ENCODE measurements at regions not wholly inside any gene's neighbourhood (a gene's known extent, or its start where the extent isn't known, plus 50 kb on each side); places are given as distances from the start of the nearest gene placed in this dataset.
A peak's percentile ranks its signal among the peaks of the same experiment; 100 is the strongest.
"Not testable (repeated sequence)": the region's sequence is repeated elsewhere in the genome, so short reads cannot be mapped to it uniquely, and the experiment has no call there.

- DNase-seq: peak in 1 of 5 donors; percentile 57
Measured at GRCh38 chr15:62649793-62650420, 392.6 kb upstream of the TPM1 start.

GRCh38 chr15:62653122-62653521, 389.4 kb upstream of the TPM1 start:
- no peak for DNase-seq

DNA sequence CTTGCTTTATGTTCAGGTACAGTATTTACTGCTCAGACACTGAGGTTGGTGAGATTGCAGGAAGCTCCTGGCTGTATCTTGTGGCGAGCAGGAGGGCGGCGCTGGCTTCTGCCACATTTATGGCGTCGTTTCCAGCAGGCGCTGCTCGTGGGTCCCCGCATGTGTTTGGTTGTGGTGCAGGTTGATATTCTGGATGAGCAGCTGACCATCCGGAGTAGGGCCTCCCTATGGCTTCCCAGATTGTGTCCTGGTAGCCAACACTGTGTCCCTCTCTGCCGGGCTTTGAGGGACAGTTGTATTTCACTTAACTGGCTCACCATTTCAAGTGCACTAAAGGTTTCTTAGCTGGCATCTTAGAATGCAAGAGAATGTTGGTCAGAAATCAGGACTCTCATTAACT, 386.5 kb upstream of the TPM1 start:
- DNase-seq: no peak

DNA sequence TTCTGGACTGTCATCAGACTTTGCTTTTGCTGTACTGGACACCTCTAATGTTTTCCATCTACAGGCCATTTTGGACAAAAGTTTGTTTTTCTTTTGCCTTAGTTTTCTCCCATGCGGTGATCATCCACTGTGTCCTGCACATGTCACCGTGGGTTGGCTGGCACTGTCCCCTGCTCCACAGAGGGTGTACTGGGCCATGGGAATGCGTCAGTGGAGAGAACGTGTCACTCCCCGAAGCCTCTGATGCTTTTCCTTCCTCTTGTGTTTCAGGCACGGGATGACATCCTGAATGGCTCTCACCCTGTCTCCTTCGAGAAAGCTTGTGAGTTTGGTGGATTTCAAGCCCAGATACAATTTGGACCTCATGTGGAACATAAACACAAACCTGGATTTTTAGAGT, 385.0 kb upstream of the TPM1 start:
- DNase-seq: not testable (repeated sequence)

DNA sequence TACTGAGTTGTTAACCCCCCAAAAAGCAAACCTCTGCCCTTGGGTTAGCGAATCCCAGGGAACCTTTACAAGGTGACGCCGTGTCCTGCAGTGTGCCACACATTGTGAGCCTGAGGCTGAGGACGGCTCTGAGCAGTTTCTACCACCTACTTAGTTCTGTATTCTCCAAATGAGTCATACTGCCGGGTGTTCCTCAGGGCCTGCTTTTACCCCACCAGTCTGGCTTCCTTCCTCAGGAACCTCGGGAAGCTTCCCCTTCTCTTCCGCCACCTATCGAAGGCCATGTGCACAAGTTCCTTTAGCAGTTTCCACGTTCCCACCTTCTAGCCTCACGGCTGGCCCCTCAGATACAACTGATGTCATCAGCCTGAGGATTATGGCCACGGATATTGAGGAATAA, 384.0 kb upstream of the TPM1 start:
- peak in 1 of 5 donors; percentile 31 for DNase-seq

GRCh38 chr15:62663547-62663946, 379.0 kb upstream of the TPM1 start:
- no peak for DNase-seq

- no peak for DNase-seq
Measured at GRCh38 chr15:62665449-62665848, 377.1 kb upstream of the TPM1 start.

DNA sequence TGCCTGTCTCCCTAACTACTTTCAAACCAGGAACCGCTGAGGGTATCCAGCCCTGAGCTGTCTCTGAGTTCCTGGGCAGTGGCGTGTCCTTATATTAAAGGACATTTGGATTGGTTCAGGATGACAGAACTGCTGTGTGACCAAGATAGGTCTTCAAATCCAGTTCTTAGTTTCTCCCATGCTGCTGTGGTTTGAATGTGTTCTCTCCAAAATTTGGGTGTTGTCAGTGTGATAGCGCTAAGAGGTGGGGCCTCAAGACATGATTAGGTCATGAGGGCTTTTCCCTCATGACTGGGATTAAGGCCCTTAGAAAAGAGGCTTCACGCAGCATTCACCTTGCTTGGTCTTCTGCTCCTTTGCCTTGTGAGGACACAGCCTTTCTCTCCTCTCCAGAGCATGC, 376.5 kb upstream of the TPM1 start:
- no peak for DNase-seq

DNA sequence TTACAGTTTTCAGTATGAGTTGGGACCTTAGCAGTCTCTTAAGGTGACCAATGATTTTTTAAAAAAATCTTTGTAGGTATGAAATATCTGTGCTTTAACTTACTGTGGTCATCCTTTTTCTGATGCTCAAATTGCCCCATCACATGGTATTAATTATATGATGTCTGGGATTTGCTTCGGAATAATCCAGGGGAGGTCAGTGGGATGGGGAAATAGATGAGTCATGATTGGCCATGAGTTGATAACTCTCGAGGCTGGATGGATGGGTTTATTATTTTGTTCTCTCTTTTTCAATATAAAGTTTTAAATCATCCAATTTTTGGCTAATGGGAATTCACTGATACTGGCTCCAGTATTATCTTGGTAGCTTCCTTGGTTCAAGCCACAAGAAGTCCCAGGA, 370.3 kb upstream of the TPM1 start:
- DNase-seq: no peak

DNA sequence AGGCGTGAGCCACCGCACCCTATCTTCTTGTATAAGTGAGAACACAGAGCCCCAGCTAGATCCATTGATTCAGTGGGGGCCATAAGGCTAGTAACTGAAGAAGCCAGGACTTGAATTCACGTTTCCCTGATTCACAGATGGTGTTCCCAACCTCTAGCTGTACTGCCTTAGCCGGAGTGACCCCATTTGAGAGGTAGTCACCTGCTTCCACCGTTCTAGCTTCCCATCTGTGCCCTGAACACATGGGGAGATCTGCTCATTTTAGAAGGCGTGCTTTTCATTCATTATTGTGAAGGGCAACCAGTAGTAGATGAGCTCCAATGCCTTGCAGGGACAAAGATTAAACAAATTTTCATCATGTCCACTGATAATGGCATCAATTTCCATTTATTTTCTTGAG, 365.7 kb upstream of the TPM1 start:
- DNase-seq: no peak

GRCh38 chr15:62681939-62682896, 360.3 kb upstream of the TPM1 start:
- DNase-seq: no peak

DNA sequence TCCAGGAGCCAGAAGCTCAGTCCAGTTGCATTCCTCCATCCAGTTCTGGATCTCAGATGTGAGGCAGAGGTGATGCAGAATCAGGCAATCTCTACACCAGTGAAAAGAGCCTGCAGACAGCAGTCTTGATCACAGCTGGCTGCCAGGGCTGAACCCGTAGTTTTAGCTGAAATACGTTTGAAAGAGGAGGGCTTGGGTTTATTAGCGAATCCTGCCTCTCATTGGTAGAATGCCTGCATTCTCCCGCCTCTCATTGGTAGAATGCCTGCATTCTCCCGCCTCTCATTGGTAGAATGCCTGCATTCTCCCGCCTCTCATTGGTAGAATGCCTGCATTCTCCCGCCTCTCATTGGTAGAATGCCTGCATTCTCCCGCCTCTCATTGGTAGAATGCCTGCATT, 359.4 kb upstream of the TPM1 start:
- not testable (repeated sequence) for DNase-seq

GRCh38 chr15:62684123-62684808, 358.3 kb upstream of the TPM1 start:
- no peak for DNase-seq

DNA sequence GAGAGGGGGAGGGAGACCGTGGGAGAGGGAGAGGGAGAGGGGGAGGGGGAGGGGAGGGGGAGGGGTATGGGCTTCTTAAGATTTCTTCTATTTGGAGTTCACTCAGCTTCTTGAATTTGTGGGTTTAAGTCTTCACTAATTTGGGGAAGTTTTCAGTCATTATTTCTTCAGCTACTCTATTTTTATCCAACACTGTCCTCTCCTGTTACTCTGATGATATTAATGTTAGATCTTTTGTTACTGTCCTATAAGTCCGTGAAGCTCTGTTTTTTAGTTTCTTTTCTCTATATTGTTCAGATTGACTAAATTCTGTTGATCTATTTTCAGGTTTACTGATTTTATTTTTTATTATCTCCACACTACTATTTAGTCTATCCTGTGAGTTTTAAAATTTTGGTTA, 351.5 kb upstream of the TPM1 start:
- no peak for DNase-seq

DNA sequence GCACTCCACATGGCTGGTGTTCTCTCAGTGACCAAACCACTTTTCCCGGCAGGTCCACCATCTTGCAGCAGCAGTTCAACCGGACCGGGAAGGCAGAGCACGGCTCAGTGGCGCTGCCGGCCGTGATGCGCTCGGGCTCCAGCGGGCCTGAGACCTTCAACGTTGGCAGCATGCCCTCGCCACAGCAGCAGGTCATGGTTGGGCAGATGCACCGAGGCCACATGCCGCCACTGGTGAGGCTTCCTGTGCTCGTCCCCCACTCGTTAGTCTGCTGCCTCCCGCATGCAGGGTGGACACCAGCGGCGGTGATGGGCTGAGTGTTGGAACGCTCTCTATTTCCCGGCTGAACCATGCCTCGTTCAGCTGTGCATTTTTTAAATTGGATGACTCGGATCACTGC, 344.9 kb upstream of the TPM1 start:
- DNase-seq: no peak

DNA sequence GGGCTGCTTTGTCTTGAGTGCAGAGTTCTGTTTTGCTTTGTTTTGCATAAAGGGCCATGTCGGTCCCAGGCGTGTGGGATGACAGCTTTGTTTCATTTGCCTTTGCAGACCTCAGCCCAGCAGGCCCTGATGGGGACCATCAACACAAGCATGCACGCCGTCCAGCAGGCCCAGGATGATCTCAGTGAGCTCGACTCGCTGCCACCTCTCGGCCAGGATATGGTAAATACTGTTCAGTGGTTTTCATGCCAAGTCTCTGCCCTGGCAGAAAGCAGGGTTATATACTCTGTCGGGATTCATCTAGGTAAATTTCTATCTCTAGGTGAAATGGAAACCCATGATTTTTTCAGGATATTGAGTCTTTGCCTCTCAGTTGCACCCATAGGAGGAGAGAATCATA, 343.9 kb upstream of the TPM1 start:
- DNase-seq: no peak

DNA sequence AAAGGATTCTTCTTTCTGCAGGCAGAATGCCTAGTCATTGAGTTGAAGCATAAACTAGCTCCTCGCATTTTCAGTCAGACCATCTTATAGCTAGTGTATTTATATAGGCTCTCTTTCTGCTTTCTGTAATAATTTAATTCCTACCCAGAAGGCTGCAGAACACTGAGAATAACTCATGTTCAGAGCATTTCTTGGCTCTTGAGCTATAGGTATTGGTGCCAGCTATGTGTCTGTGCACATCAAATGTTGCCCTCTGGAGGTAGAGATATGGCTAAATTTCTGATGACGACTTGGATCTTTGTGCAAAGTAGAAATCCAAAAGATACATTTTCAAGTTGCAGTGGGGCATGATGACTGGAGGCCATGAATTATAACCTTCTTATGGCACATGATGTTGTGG, 336.2 kb upstream of the TPM1 start:
- no peak for DNase-seq

- DNase-seq: no peak
Measured at GRCh38 chr15:62708470-62708869, 334.1 kb upstream of the TPM1 start.

- no peak for DNase-seq
Measured at GRCh38 chr15:62709261-62709660, 333.3 kb upstream of the TPM1 start.

GRCh38 chr15:62711691-62712454, 330.7 kb upstream of the TPM1 start:
- DNase-seq: peak in 1 of 5 donors; percentile 4

DNA sequence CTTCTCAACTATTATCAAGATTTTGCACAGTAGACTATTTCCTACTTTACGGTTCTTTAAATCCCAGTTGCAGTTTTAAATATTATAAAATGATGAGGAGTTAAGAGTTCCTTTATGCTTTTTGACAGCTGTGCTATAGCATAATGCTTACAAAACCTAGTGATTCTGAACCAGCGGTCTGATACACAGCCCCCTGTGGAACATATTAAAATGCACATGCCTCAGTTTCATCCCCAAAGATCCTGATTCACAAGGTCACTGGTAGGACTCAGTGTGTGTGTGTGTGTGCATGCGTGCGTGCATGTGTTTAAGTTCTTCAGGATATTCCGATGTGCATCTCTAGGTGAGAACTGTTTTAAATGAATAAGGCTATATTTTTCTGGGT, 330.1 kb upstream of the TPM1 start:
- DNase-seq: no peak

GRCh38 chr15:62715946-62716345, 326.6 kb upstream of the TPM1 start:
- DNase-seq: no peak

GRCh38 chr15:62717496-62717895, 325.1 kb upstream of the TPM1 start:
- no peak for DNase-seq

Measured in T-helper 1 cell (primary cell).